Fibroblast of lung (primary cell): ENCODE measurements at regions not wholly inside any gene's neighbourhood (a gene's known extent, or its start where the extent isn't known, plus 50 kb on each side); places are given as distances from the start of the nearest gene placed in this dataset.

Experiments
- DNase-seq, 2 donors: peaks; one replicate each; pipeline versions ENCODE4 v3.0.0 to v3.0.0-alpha.2; 2010; ENCODE audit warnings: low read depth in 2 of 2
- H2AFZ ChIP-seq: 2 replicates; pipeline ENCODE4 v1.5.1; 2012; ENCODE audit warnings: low read length, control low read depth, inconsistent platforms
- H3K27ac ChIP-seq: 2 replicates; pipeline ENCODE4 v1.5.1; 2011; ENCODE audit warnings: low read length, control low read depth; ENCODE audit not compliant: insufficient read depth
- H3K27me3 ChIP-seq: 2 replicates; pipeline ENCODE4 v1.5.1; 2011; ENCODE audit warnings: mild to moderate bottlenecking, low read length; ENCODE audit not compliant: control insufficient read depth, insufficient read depth
- H3K36me3 ChIP-seq: 2 replicates; pipeline ENCODE4 v1.5.1; 2011; ENCODE audit warnings: low read length; ENCODE audit not compliant: control insufficient read depth, insufficient read depth
- H3K4me1 ChIP-seq: 2 replicates; pipeline ENCODE4 v1.5.1; 2011; ENCODE audit warnings: low read length; ENCODE audit not compliant: control insufficient read depth, insufficient read depth; ENCODE audit errors: extremely low read depth
- H3K4me2 ChIP-seq: 2 replicates; pipeline ENCODE4 v1.5.1; 2011; ENCODE audit warnings: low read length, control low read depth; ENCODE audit not compliant: insufficient read depth; ENCODE audit errors: extremely low read depth
- H3K4me3 ChIP-seq, 4 experiments: fragments of 200-600 bp in 1 of 4; sonication (generic) in 1 of 4; replicated peaks in 1 of 4; 2 replicates each; pipeline ENCODE4 v1.5.1; 2011 to 2016; ENCODE audit warnings: low read length in 4 of 4, low read depth in 3 of 4, mild to moderate bottlenecking in 3 of 4, control low read depth in 2 of 4, inconsistent platforms in 1 of 4, mixed read lengths in 1 of 4; ENCODE audit not compliant: insufficient read depth in 1 of 4; ENCODE audit errors: control extremely low read depth in 1 of 4
- H3K79me2 ChIP-seq: 2 replicates; pipeline ENCODE4 v1.5.1; 2012; ENCODE audit warnings: mild to moderate bottlenecking, low read length, inconsistent platforms; ENCODE audit not compliant: control insufficient read depth, insufficient read depth
- H3K9ac ChIP-seq: 2 replicates; pipeline ENCODE4 v1.5.1; 2011; ENCODE audit warnings: mild to moderate bottlenecking, low read length, control low read depth; ENCODE audit not compliant: insufficient read depth
- H3K9me3 ChIP-seq: 2 replicates; pipeline ENCODE4 v1.5.1; 2012; ENCODE audit warnings: low read depth, low read length; ENCODE audit not compliant: control insufficient read depth, insufficient read depth
- H4K20me1 ChIP-seq: 2 replicates; pipeline ENCODE4 v1.5.1; 2011; ENCODE audit warnings: low read length; ENCODE audit not compliant: control insufficient read depth, insufficient read depth; ENCODE audit errors: extremely low read depth
- CTCF ChIP-seq, 2 donors: IDR thresholded peaks in 1 of 2; conservative IDR thresholded peaks in 1 of 2; 1 replicate in 1 of 2; 2 replicates in 1 of 2; pipeline ENCODE4 v1.5.1; 2011 to 2012; ENCODE audit warnings: low read length in 2 of 2, control low read depth in 1 of 2, inconsistent platforms in 1 of 2, low read depth in 1 of 2, mild to moderate bottlenecking in 1 of 2
- EZH2 ChIP-seq: IDR thresholded peaks from 2 replicates; pipeline ENCODE4 v1.5.1; 2012; ENCODE audit warnings: low read length, control low read depth, mild to moderate bottlenecking; ENCODE audit errors: missing control alignments

- Histone ChIP-seq H3K9ac (no peak overlapping the region), H3K27me3 (no peaks in the 10 kb centered on the region), H3K36me3 (no peaks in the 10 kb centered on the region), H4K20me1 (no peaks in the 10 kb centered on the region), H3K4me2 (no peak overlapping the region), H3K4me1 (no peaks in the 10 kb centered on the region), H3K79me2 (no peaks in the 10 kb centered on the region), H3K27ac (no peak overlapping the region), H3K9me3 (no peaks in the 10 kb centered on the region), H2AFZ (no peak overlapping the region), H3K4me3 (no peak overlapping the region)
- DNase-seq: no peak
- TF ChIP-seq CTCF (conservative IDR thresholded peaks at IDR 0.05 in 1 of 2, IDR thresholded peaks at IDR 0.05 in 1 of 2; ENCODE audit: low read depth in 1 of 2, low read length in 2 of 2) (no peak), EZH2 (no peak)
Observed at GRCh38 chr12:18981732-18982131, 147.8 kb upstream of the PLEKHA5 start.

GRCh38 chr12:18982226-18982949 is 147.1 kb upstream of the PLEKHA5 start:
- H3K9ac ChIP-seq: no peak overlapping the region
- H3K27ac ChIP-seq: no peak overlapping the region
- no peaks in the 10 kb centered on the region for H3K27me3 ChIP-seq
- H3K79me2 ChIP-seq: no peaks in the 10 kb centered on the region
- no peak for DNase-seq
- no peaks in the 10 kb centered on the region for H3K4me1 ChIP-seq
- H3K4me2 ChIP-seq: no peak overlapping the region
- no peak overlapping the region for H2AFZ ChIP-seq
- TF ChIP-seq CTCF (conservative IDR thresholded peaks at IDR 0.05 in 1 of 2, IDR thresholded peaks at IDR 0.05 in 1 of 2; ENCODE audit: low read depth in 1 of 2, low read length in 2 of 2) (no peak), EZH2 (no peak)
- H3K4me3 ChIP-seq: no peak overlapping the region
- no peaks in the 10 kb centered on the region for H4K20me1 ChIP-seq
- no peaks in the 10 kb centered on the region for H3K9me3 ChIP-seq
- no peaks in the 10 kb centered on the region for H3K36me3 ChIP-seq

- no peak overlapping the region for H2AFZ ChIP-seq
- no peaks in the 10 kb centered on the region for H3K36me3 ChIP-seq
- no peaks in the 10 kb centered on the region for H3K27me3 ChIP-seq
- no peaks in the 10 kb centered on the region for H3K79me2 ChIP-seq
- TF ChIP-seq CTCF (conservative IDR thresholded peaks at IDR 0.05 in 1 of 2, IDR thresholded peaks at IDR 0.05 in 1 of 2; ENCODE audit: low read depth in 1 of 2, low read length in 2 of 2) (no peak), EZH2 (no peak)
- no peak overlapping the region for H3K4me3 ChIP-seq
- no peak overlapping the region for H3K27ac ChIP-seq
- no peaks in the 10 kb centered on the region for H4K20me1 ChIP-seq
- no peaks in the 10 kb centered on the region for H3K4me1 ChIP-seq
- no peaks in the 10 kb centered on the region for H3K9me3 ChIP-seq
- no peak overlapping the region for H3K4me2 ChIP-seq
- H3K9ac ChIP-seq: no peak overlapping the region
- DNase-seq: no peak
Observed at GRCh38 chr12:18983854-18984253, 145.7 kb upstream of the PLEKHA5 start.
